GM12892 (cell line): ENCODE measurements at regions not wholly inside any gene's neighbourhood (a gene's known extent, or its start where the extent isn't known, plus 50 kb on each side); places are given as distances from the start of the nearest gene placed in this dataset.

Source experiments
- POLR2A ChIP-seq: IDR thresholded peaks from 2 replicates; pipeline ENCODE4 v1.6.1; 2011; ENCODE audit warnings: low read depth, low read length, control low read depth
- POLR2AphosphoS5 ChIP-seq: IDR thresholded peaks from 2 replicates; pipeline ENCODE4 v1.6.1; 2011; ENCODE audit warnings: low read depth, low read length, control low read depth
- TAF1 ChIP-seq: IDR thresholded peaks from 2 replicates; pipeline ENCODE4 v1.6.1; 2011; ENCODE audit warnings: low read depth, mild to moderate bottlenecking, control low read depth, low read length, borderline replicate concordance

DNA sequence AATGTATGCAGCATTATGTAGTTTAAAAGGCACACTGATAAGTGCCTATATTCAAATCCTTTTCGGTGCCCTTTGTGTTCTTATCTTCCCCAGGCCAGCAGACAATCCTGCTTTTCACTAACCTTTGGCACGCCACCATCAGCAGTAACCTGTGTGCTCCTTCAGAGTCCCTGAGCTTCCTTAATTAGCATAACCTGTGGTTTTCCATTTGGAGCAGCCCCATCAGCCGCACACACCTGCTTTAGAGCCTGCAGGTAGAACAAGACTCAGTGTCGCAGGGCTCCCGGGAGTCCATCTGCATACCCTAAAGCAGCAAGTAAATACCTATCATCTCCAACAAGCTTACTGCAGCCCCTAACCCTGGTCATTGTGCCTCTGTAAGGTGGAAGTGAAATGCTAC is 755.1 kb downstream of the ROBO2 start:
- TF ChIP-seq POLR2AphosphoS5: no peak
- TF ChIP-seq POLR2A: no peak
- TF ChIP-seq TAF1: no peak
